ENCODE measurements at regions not wholly inside any gene's neighbourhood (a gene's known extent, or its start where the extent isn't known, plus 50 kb on each side); places are given as distances from the start of the nearest gene placed in this dataset.

- H3K4me3 ChIP-seq (ENCODE audit: low read length) = no peak overlapping the region
- no peak for TF ChIP-seq CTCF (conservative IDR thresholded peaks at IDR 0.05; ENCODE audit: low read length)
- DNase-seq (ENCODE audit: low read depth) = no peak
Observed at GRCh38 chr6:91185072-91185471, 598.2 kb upstream of the MAP3K7 start.

- no peak for TF ChIP-seq CTCF (conservative IDR thresholded peaks at IDR 0.05; ENCODE audit: low read length)
- DNase-seq (ENCODE audit: low read depth) = no peak
- H3K4me3 ChIP-seq (ENCODE audit: low read length) = no peak overlapping the region
Observed at GRCh38 chr6:91181416-91181815, 594.5 kb upstream of the MAP3K7 start.

GRCh38 chr6:91173651-91174050 lies 586.8 kb upstream of the MAP3K7 start:
- no peak for DNase-seq (ENCODE audit: low read depth)
- TF ChIP-seq CTCF (conservative IDR thresholded peaks at IDR 0.05; ENCODE audit: low read length) = no peak
- no peak overlapping the region for H3K4me3 ChIP-seq (ENCODE audit: low read length)

GRCh38 chr6:91173186-91173585 lies 586.3 kb upstream of the MAP3K7 start:
- no peak overlapping the region for H3K4me3 ChIP-seq (ENCODE audit: low read length)
- no peak for TF ChIP-seq CTCF (conservative IDR thresholded peaks at IDR 0.05; ENCODE audit: low read length)
- no peak for DNase-seq (ENCODE audit: low read depth)

GRCh38 chr6:91171754-91172462 lies 585.0 kb upstream of the MAP3K7 start:
- no peak for DNase-seq (ENCODE audit: low read depth)
- TF ChIP-seq CTCF (conservative IDR thresholded peaks at IDR 0.05; ENCODE audit: low read length) = no peak
- no peak overlapping the region for H3K4me3 ChIP-seq (ENCODE audit: low read length)

GRCh38 chr6:91167846-91168245 lies 581.0 kb upstream of the MAP3K7 start:
- DNase-seq (ENCODE audit: low read depth) = no peak
- no peak for TF ChIP-seq CTCF (conservative IDR thresholded peaks at IDR 0.05; ENCODE audit: low read length)
- H3K4me3 ChIP-seq (ENCODE audit: low read length) = no peak overlapping the region

GRCh38 chr6:91166271-91167046 lies 579.6 kb upstream of the MAP3K7 start:
- no peak overlapping the region for H3K4me3 ChIP-seq (ENCODE audit: low read length)
- no peak for DNase-seq (ENCODE audit: low read depth)
- no peak for TF ChIP-seq CTCF (conservative IDR thresholded peaks at IDR 0.05; ENCODE audit: low read length)
